ENCODE measurements at regions not wholly inside any gene's neighbourhood (a gene's known extent, or its start where the extent isn't known, plus 50 kb on each side); places are given as distances from the start of the nearest gene placed in this dataset.

DNA sequence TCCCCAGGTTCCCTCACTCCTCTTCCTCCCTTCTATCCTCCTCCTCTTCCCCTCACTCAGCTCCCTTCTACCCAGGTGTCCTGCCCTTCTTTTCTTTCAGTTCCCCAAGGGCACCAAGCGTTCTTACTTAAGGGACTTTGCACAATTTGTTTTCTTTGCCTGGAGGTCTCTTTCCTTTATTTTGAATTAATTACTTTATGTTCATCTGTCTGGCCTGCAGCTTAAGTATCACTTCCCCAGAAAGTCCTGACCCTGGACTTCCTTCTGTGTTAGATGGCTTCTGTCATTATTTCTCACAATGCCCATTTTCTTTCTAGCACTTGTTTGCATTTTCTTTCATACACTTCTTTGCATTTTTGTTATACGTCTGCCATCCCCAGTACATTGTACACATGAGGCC is 350.6 kb downstream of the SH3GL2 start:
- 70 to 83% (median 76%) methylated on average over 2 of the region's 2 CpGs for WGBS, 4 donors
- no peak for TF ChIP-seq POLR2A (IDR thresholded peaks at IDR 0.05)
- TF ChIP-seq, protein P1, sequence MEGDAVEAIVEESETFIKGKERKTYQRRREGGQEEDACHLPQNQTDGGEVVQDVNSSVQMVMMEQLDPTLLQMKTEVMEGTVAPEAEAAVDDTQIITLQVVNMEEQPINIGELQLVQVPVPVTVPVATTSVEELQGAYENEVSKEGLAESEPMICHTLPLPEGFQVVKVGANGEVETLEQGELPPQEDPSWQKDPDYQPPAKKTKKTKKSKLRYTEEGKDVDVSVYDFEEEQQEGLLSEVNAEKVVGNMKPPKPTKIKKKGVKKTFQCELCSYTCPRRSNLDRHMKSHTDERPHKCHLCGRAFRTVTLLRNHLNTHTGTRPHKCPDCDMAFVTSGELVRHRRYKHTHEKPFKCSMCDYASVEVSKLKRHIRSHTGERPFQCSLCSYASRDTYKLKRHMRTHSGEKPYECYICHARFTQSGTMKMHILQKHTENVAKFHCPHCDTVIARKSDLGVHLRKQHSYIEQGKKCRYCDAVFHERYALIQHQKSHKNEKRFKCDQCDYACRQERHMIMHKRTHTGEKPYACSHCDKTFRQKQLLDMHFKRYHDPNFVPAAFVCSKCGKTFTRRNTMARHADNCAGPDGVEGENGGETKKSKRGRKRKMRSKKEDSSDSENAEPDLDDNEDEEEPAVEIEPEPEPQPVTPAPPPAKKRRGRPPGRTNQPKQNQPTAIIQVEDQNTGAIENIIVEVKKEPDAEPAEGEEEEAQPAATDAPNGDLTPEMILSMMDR (IDR thresholded peaks at IDR 0.05), result no peak
- Histone ChIP-seq H3K27ac (no peak overlapping the region), H3K36me3 (no peaks in the 10 kb centered on the region), H3K4me3 (no peak overlapping the region), H3K27me3 (no peaks in the 10 kb centered on the region), H3K9me3 (peaks cover 0 to 6% (median 0%) of the 10 kb centered on the region in 12 donors), H3K4me1 (no peaks in the 10 kb centered on the region)
- intact Hi-C loops (cut with DNase I), result no loop called here
- ATAC-seq, result no peak
- DNase-seq, result no peak

DNA sequence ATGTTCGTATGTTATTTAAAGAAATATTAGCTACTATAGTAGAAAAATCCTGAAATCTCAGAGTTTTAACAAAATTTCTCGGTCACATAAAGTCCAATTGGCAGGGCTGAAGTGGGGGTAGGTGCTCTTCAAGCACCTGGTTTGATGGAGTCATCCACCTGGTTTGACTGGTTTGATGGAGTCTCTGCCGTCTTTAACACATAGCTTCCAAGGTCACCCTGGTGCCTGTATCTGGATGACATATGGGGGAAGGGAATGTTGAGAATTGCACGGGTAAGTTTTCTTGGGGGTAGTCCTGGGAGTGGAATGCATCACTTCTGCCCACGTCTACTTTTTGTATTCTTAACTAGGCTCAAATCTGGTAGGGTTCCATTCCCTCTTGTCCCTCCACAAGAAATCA is 351.2 kb downstream of the SH3GL2 start:
- intact Hi-C loops (cut with DNase I), result no loop called here
- WGBS, 4 donors, result 67 to 69% (median 68%) methylated on average over 5 of the region's 5 CpGs

DNA sequence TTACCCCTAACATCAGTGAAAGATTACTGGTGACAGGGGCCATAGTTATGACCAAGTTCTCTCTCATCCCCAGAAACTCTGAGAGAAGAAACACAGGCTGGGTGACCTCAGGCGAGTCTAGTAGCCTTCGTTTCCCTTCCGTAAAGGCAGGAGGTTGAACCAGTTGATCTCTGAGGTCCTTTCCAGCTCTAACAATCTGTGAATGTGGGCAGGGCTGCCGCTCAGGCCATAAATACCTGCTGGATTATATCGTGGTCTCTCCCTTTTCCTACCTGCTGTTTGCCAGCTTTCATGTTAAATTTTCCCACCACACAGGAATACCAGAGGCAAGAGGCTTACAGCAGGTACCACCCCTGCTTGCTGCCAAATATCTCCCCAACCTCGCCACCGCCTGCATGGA is 357.5 kb downstream of the SH3GL2 start:
- Histone ChIP-seq H3K27me3 (no peaks in the 10 kb centered on the region), H3K4me3 (no peak overlapping the region), H3K36me3 (no peaks in the 10 kb centered on the region), H3K9me3 (no peaks in the 10 kb centered on the region), H3K27ac (no peak overlapping the region), H3K4me1 (no peaks in the 10 kb centered on the region)
- WGBS, 4 donors, result 81 to 87% (median 86%) methylated on average over 7 of the region's 7 CpGs
- intact Hi-C loops (cut with DNase I), result no loop called here
- TF ChIP-seq, protein P1 (IDR thresholded peaks at IDR 0.05), result no peak
- TF ChIP-seq POLR2A (IDR thresholded peaks at IDR 0.05), result no peak
- no peak for DNase-seq
- no peak for ATAC-seq

More for the DNA sequence above, 351.2 kb downstream of the SH3GL2 start:
- H3K4me3 ChIP-seq, result no peak overlapping the region
- H3K27me3 ChIP-seq, result no peaks in the 10 kb centered on the region
- no peaks in the 10 kb centered on the region for H3K4me1 ChIP-seq
- peaks cover 0 to 6% (median 0%) of the 10 kb centered on the region in 12 donors for H3K9me3 ChIP-seq
- DNase-seq, result no peak
- no peak for ATAC-seq
- TF ChIP-seq, protein P1 (IDR thresholded peaks at IDR 0.05), result no peak
- no peak for TF ChIP-seq POLR2A (IDR thresholded peaks at IDR 0.05)
- no peak overlapping the region for H3K27ac ChIP-seq
- no peaks in the 10 kb centered on the region for H3K36me3 ChIP-seq

DNA sequence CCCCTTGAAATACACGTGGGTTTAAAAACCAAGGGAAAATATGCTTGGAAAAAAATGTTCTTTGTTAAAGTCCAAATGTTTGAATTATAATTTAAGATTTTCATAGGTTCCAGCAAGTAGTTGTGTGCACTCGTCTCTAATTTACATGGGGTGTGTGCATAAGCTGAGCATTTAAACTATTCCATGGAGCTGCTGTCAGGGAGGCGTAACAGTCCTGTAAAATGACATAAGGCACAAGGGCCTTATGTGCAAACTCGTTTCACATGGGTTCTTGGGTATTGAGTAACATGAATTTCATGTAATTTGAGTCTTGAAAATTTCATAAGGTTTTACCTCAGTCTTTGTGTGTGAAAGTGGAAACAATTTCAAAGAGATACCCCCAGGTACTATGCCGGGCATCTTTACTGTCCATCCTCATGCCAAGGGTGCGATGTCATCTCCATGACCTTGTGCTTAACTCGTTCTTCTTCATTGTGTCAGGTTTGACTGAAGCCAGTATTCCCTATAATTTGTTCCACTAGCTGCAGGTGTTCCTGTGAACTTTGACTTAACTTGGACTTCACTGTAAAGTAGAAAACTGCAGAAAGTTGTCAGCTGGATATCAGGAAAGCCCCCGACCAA is 359.3 kb downstream of the SH3GL2 start:
- no peaks in the 10 kb centered on the region for H3K27me3 ChIP-seq
- no peak overlapping the region for H3K27ac ChIP-seq
- no peak overlapping the region for H3K4me3 ChIP-seq
- H3K36me3 ChIP-seq, result no peaks in the 10 kb centered on the region
- TF ChIP-seq POLR2A (IDR thresholded peaks at IDR 0.05), result no peak
- WGBS, 4 donors, result 70 to 79% (median 76%) methylated on average over 8 of the region's 8 CpGs
- H3K9me3 ChIP-seq, result no peaks in the 10 kb centered on the region
- intact Hi-C loops (cut with DNase I), result no loop called here
- no peaks in the 10 kb centered on the region for H3K4me1 ChIP-seq
- ATAC-seq, result no peak
- DNase-seq, result no peak

DNA sequence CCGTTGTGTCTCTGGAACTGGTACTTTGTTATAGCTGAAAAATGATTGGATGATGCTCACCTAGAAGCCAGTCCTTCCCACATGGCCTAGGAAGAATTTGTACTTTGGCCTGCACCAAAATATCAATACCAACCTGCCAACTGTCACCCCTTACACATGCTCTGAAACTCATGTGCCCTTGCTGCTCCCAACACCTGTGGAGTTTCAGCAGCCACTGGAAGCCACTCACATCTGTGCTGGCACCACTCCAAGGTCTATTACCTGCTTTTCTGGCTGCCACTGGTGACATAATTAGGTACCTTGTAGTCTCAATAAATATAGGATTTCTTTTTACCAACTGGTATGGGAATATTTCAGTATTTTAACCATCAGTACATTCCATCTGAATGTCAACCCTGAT is 363.6 kb downstream of the SH3GL2 start:
- TF ChIP-seq POLR2A (IDR thresholded peaks at IDR 0.05), result no peak
- TF ChIP-seq, protein P1 (IDR thresholded peaks at IDR 0.05), result no peak
- intact Hi-C loops (cut with DNase I), result no loop called here

More for the DNA sequence above, 363.6 kb downstream of the SH3GL2 start:
- H3K27me3 ChIP-seq, result no peaks in the 10 kb centered on the region
- H3K9me3 ChIP-seq, result peaks cover 0 to 7% (median 0%) of the 10 kb centered on the region in 12 donors
- no peaks in the 10 kb centered on the region for H3K4me1 ChIP-seq
- whole genome bisulfite sequencing, 4 donors, result 87 to 96% (median 91%) methylated on average over 1 of the region's 1 CpG
- DNase-seq (no peak), ATAC-seq (no peak)
- H3K27ac ChIP-seq, result no peak overlapping the region
- H3K4me3 ChIP-seq, result no peak overlapping the region
- no peaks in the 10 kb centered on the region for H3K36me3 ChIP-seq

All from heart left ventricle (tissue), 16 donors.